Vagina (tissue), 2 donors: ENCODE measurements at regions not wholly inside any gene's neighbourhood (a gene's known extent, or its start where the extent isn't known, plus 50 kb on each side); places are given as distances from the start of the nearest gene placed in this dataset.

Experiments
- DNase-seq, 2 donors: peaks; one replicate each; pipeline ENCODE4 v3.0.0-alpha.2; 2017; ENCODE audit errors: extremely low spot score in 2 of 2
- H3K27ac ChIP-seq: fragments of 200-600 bp; sonication (generic); one replicate; pipeline ENCODE4 v1.5.1; 2019
- H3K27me3 ChIP-seq: fragments of 200-600 bp; sonication (generic); one replicate; pipeline ENCODE4 v1.5.1; 2019
- H3K36me3 ChIP-seq, 2 donors: fragments of 200-600 bp; sonication (generic); one replicate each; pipeline ENCODE4 v1.5.1; 2017 to 2019
- H3K4me1 ChIP-seq: fragments of 200-600 bp; sonication (generic); one replicate; pipeline ENCODE4 v1.5.1; 2019
- H3K4me3 ChIP-seq, 2 donors: fragments of 200-600 bp; sonication (generic); 1 replicate in 1 of 2; 2 replicates in 1 of 2; pipeline ENCODE4 v1.5.1; 2016 to 2019
- H3K9me3 ChIP-seq: fragments of 200-600 bp; sonication (generic); one replicate; pipeline ENCODE4 v1.5.1; 2019
- CTCF ChIP-seq, 3 experiments: fragments of 450-650 bp in 2 of 3; fragments of 200-600 bp in 1 of 3; sonication (generic) in 1 of 3; IDR thresholded peaks; one replicate each; pipeline ENCODE4 v1.5.1; 2017 to 2019; ENCODE audit warnings: antibody characterized with exemption in 3 of 3, mild to moderate bottlenecking in 2 of 3, moderate library complexity in 2 of 3
- POLR2A ChIP-seq, 2 donors: fragments of 450-650 bp; IDR thresholded peaks; one replicate each; pipeline ENCODE4 v1.6.1; 2017; ENCODE audit warnings: antibody characterized with exemption in 2 of 2, mild to moderate bottlenecking in 2 of 2, moderate library complexity in 2 of 2
- POLR2AphosphoS5 ChIP-seq, 2 donors: sonication (generic); formaldehyde crosslinking; IDR thresholded peaks; one replicate each; pipeline ENCODE4 v1.9.0; 2017; ENCODE audit warnings: antibody characterized with exemption in 2 of 2, mild to moderate bottlenecking in 2 of 2, low read depth in 1 of 2; ENCODE audit not compliant: insufficient read depth in 1 of 2
- intact Hi-C: fragments of 100-400 bp; cut with DNase I; formaldehyde crosslinking; loops from one replicate; pipeline ENCODE4 v1.15.1; 2023

GRCh38 chr2:138223319-138223718, 259.0 kb downstream of the HNMT start:
- H3K4me1 ChIP-seq, result no peaks in the 10 kb centered on the region
- TF ChIP-seq CTCF (IDR thresholded peaks at IDR 0.05) (no peak), POLR2AphosphoS5 (IDR thresholded peaks at IDR 0.05; ENCODE audit: insufficient read depth in 1 of 2, low read depth in 1 of 2) (no peak), POLR2A (IDR thresholded peaks at IDR 0.05) (no peak)
- no peak overlapping the region for H3K27ac ChIP-seq
- intact Hi-C loops, result no loop called here
- no peaks in the 10 kb centered on the region for H3K27me3 ChIP-seq
- H3K36me3 ChIP-seq, result no peaks in the 10 kb centered on the region
- H3K4me3 ChIP-seq, result no peak overlapping the region
- no peaks in the 10 kb centered on the region for H3K9me3 ChIP-seq
- no peak for DNase-seq

GRCh38 chr2:138227195-138227594, 262.9 kb downstream of the HNMT start:
- H3K9me3 ChIP-seq, result no peaks in the 10 kb centered on the region
- H3K27me3 ChIP-seq, result no peaks in the 10 kb centered on the region
- no peaks in the 10 kb centered on the region for H3K4me1 ChIP-seq
- intact Hi-C loops, result no loop called here
- no peak overlapping the region for H3K4me3 ChIP-seq
- DNase-seq, result no peak
- TF ChIP-seq POLR2AphosphoS5 (IDR thresholded peaks at IDR 0.05; ENCODE audit: insufficient read depth in 1 of 2, low read depth in 1 of 2) (no peak), CTCF (IDR thresholded peaks at IDR 0.05) (no peak), POLR2A (IDR thresholded peaks at IDR 0.05) (no peak)
- H3K36me3 ChIP-seq, result no peaks in the 10 kb centered on the region
- H3K27ac ChIP-seq, result no peak overlapping the region

- Histone ChIP-seq H3K4me1 (no peaks in the 10 kb centered on the region), H3K27me3 (no peaks in the 10 kb centered on the region), H3K27ac (no peak overlapping the region), H3K36me3 (no peaks in the 10 kb centered on the region), H3K9me3 (no peaks in the 10 kb centered on the region), H3K4me3 (no peak overlapping the region)
- DNase-seq, result no peak
- TF ChIP-seq POLR2A (IDR thresholded peaks at IDR 0.05), result no peak
- TF ChIP-seq CTCF (IDR thresholded peaks at IDR 0.05), result no peak
- no peak for TF ChIP-seq POLR2AphosphoS5 (IDR thresholded peaks at IDR 0.05; ENCODE audit: insufficient read depth in 1 of 2, low read depth in 1 of 2)
- intact Hi-C loops, result no loop called here
Measured at GRCh38 chr2:138228101-138228500, 263.8 kb downstream of the HNMT start.

GRCh38 chr2:138234265-138234664, 267.3 kb upstream of the SPOPL start:
- H3K27me3 ChIP-seq, result no peaks in the 10 kb centered on the region
- intact Hi-C loops, result no loop called here

GRCh38 chr2:138235041-138235440, 266.5 kb upstream of the SPOPL start:
- no peak for DNase-seq
- intact Hi-C loops, result no loop called here
- Histone ChIP-seq H3K4me1 (no peaks in the 10 kb centered on the region), H3K36me3 (no peaks in the 10 kb centered on the region), H3K27me3 (no peaks in the 10 kb centered on the region), H3K4me3 (no peak overlapping the region), H3K27ac (no peak overlapping the region), H3K9me3 (no peaks in the 10 kb centered on the region)
- TF ChIP-seq POLR2AphosphoS5 (IDR thresholded peaks at IDR 0.05; ENCODE audit: insufficient read depth in 1 of 2, low read depth in 1 of 2), result no peak
- no peak for TF ChIP-seq CTCF (IDR thresholded peaks at IDR 0.05)
- TF ChIP-seq POLR2A (IDR thresholded peaks at IDR 0.05), result no peak

More at GRCh38 chr2:138234265-138234664, 267.3 kb upstream of the SPOPL start:
- no peak overlapping the region for H3K4me3 ChIP-seq
- H3K9me3 ChIP-seq, result no peaks in the 10 kb centered on the region
- no peak for DNase-seq
- TF ChIP-seq POLR2AphosphoS5 (IDR thresholded peaks at IDR 0.05; ENCODE audit: insufficient read depth in 1 of 2, low read depth in 1 of 2) (no peak), CTCF (IDR thresholded peaks at IDR 0.05) (no peak), POLR2A (IDR thresholded peaks at IDR 0.05) (no peak)
- no peak overlapping the region for H3K27ac ChIP-seq
- no peaks in the 10 kb centered on the region for H3K4me1 ChIP-seq
- H3K36me3 ChIP-seq, result no peaks in the 10 kb centered on the region
